CD4-positive, CD25-positive, alpha-beta regulatory T cell (primary cell): ENCODE measurements at regions not wholly inside any gene's neighbourhood (a gene's known extent, or its start where the extent isn't known, plus 50 kb on each side); places are given as distances from the start of the nearest gene placed in this dataset.

Experiments used
- ATAC-seq, 2 donors: fragments of 150-1000 bp; cut with Tn5 transposase; one replicate each; pipeline ENCODE4 v1.10.0; 2021; ENCODE audit warnings: low read depth in 2 of 2, moderate number of reproducible peaks in 2 of 2, moderate library complexity in 1 of 2
- DNase-seq, 3 donors: peaks; one replicate each; pipeline versions ENCODE4 v3.0.0 to v3.0.0-alpha.2; 2012 to 2022; ENCODE audit warnings: mixed read lengths in 1 of 3
- H3K27ac ChIP-seq: one replicate; pipeline ENCODE4 v1.7.0; 2013; ENCODE audit warnings: mild to moderate bottlenecking, low read length; ENCODE audit not compliant: insufficient read depth, poor library complexity, severe bottlenecking
- H3K27me3 ChIP-seq: one replicate; pipeline ENCODE4 v1.7.0; 2013; ENCODE audit warnings: low read length; ENCODE audit not compliant: control insufficient read depth, insufficient read depth
- H3K36me3 ChIP-seq: one replicate; pipeline ENCODE4 v1.7.0; 2013; ENCODE audit warnings: mild to moderate bottlenecking, low read length, moderate library complexity; ENCODE audit not compliant: control insufficient read depth, insufficient read depth
- H3K4me1 ChIP-seq: 2 replicates; pipeline ENCODE4 v1.7.0; 2013; ENCODE audit warnings: mild to moderate bottlenecking, low read length; ENCODE audit not compliant: insufficient read depth, control insufficient read depth, poor library complexity, severe bottlenecking
- H3K4me3 ChIP-seq: one replicate; pipeline ENCODE4 v1.7.0; 2013; ENCODE audit warnings: low read depth, mild to moderate bottlenecking, low read length, moderate library complexity
- H3K9me3 ChIP-seq, 2 experiments: 1 replicate in 1 of 2; 2 replicates in 1 of 2; pipeline ENCODE4 v1.7.0; 2013; ENCODE audit warnings: low read length in 2 of 2, mild to moderate bottlenecking in 1 of 2, moderate library complexity in 1 of 2; ENCODE audit not compliant: control insufficient read depth in 2 of 2
- H3K27ac Mint-ChIP-seq, 3 donors: one replicate each; pipeline ENCODE4 v1.8.0; 2020 to 2022; ENCODE audit warnings: mild to moderate bottlenecking in 3 of 3, mixed read lengths in 3 of 3, moderate library complexity in 2 of 3
- H3K27me3 Mint-ChIP-seq: one replicate; pipeline ENCODE4 v1.8.0; 2022; ENCODE audit warnings: mild to moderate bottlenecking, mixed read lengths
- H3K36me3 Mint-ChIP-seq: one replicate; pipeline ENCODE4 v1.8.0; 2020; ENCODE audit warnings: mixed read lengths
- H3K4me1 Mint-ChIP-seq, 4 donors: one replicate each; pipeline ENCODE4 v1.8.0; 2020 to 2022; ENCODE audit warnings: mixed read lengths in 4 of 4, mild to moderate bottlenecking in 1 of 4
- H3K4me3 Mint-ChIP-seq, 4 donors: one replicate each; pipeline ENCODE4 v1.8.0; 2020 to 2022; ENCODE audit warnings: mild to moderate bottlenecking in 4 of 4, mixed read lengths in 4 of 4, moderate library complexity in 3 of 4
- H3K9me3 Mint-ChIP-seq, 7 donors: one replicate each; pipeline ENCODE4 v1.8.0; 2020 to 2022; ENCODE audit warnings: mixed read lengths in 7 of 7, mild to moderate bottlenecking in 3 of 7, moderate library complexity in 2 of 7

- Mint-ChIP-seq H3K27ac (no peak overlapping the region), H3K4me3 (no peak overlapping the region), H3K27me3 (no peaks in the 10 kb centered on the region), H3K36me3 (no peaks in the 10 kb centered on the region), H3K9me3 (peaks cover 0 to 6% (median 3%) of the 10 kb centered on the region in 7 donors), H3K4me1 (no peaks in the 10 kb centered on the region)
- H3K4me3 ChIP-seq: no peak overlapping the region
- H3K27me3 ChIP-seq: no peaks in the 10 kb centered on the region
- ATAC-seq (no peak), DNase-seq (no peak)
- no peaks in the 10 kb centered on the region for H3K9me3 ChIP-seq
- no peak overlapping the region for H3K27ac ChIP-seq
- H3K36me3 ChIP-seq: no peaks in the 10 kb centered on the region
- H3K4me1 ChIP-seq: no peaks in the 10 kb centered on the region
Observed at GRCh38 chr4:149245333-149245732, 570.3 kb downstream of the IQCM start.

GRCh38 chr4:149238097-149238496 is 577.5 kb downstream of the IQCM start:
- DNase-seq: no peak
- H3K27ac ChIP-seq: no peak overlapping the region
- no peaks in the 10 kb centered on the region for H3K9me3 ChIP-seq
- H3K4me1 Mint-ChIP-seq: no peaks in the 10 kb centered on the region
- H3K27me3 ChIP-seq: no peaks in the 10 kb centered on the region
- H3K36me3 ChIP-seq: no peaks in the 10 kb centered on the region
- no peak overlapping the region for H3K4me3 ChIP-seq
- H3K27me3 Mint-ChIP-seq: no peaks in the 10 kb centered on the region
- no peak overlapping the region for H3K4me3 Mint-ChIP-seq
- H3K4me1 ChIP-seq: no peaks in the 10 kb centered on the region
- no peak for ATAC-seq
- H3K27ac Mint-ChIP-seq: no peak overlapping the region
- no peaks in the 10 kb centered on the region for H3K36me3 Mint-ChIP-seq
- peaks cover 0 to 7% (median 2%) of the 10 kb centered on the region in 7 donors for H3K9me3 Mint-ChIP-seq

- H3K36me3 Mint-ChIP-seq: no peaks in the 10 kb centered on the region
- no peaks in the 10 kb centered on the region for H3K27me3 Mint-ChIP-seq
- Histone ChIP-seq H3K4me1 (no peaks in the 10 kb centered on the region), H3K9me3 (no peaks in the 10 kb centered on the region), H3K27ac (no peak overlapping the region), H3K36me3 (no peaks in the 10 kb centered on the region), H3K27me3 (no peaks in the 10 kb centered on the region), H3K4me3 (no peak overlapping the region)
- no peak overlapping the region for H3K27ac Mint-ChIP-seq
- DNase-seq: no peak
- ATAC-seq: no peak
- H3K9me3 Mint-ChIP-seq: peaks cover 0 to 11% (median 5%) of the 10 kb centered on the region in 7 donors
- H3K4me3 Mint-ChIP-seq: no peak overlapping the region
- no peaks in the 10 kb centered on the region for H3K4me1 Mint-ChIP-seq
Observed at GRCh38 chr4:149234798-149235197, 580.8 kb downstream of the IQCM start.

GRCh38 chr4:149223659-149224058 is 592.0 kb downstream of the IQCM start:
- Mint-ChIP-seq H3K36me3 (no peaks in the 10 kb centered on the region), H3K9me3 (peaks cover 0 to 20% (median 4%) of the 10 kb centered on the region in 7 donors), H3K27ac (no peak overlapping the region), H3K4me1 (no peaks in the 10 kb centered on the region), H3K27me3 (no peaks in the 10 kb centered on the region), H3K4me3 (no peak overlapping the region)
- H3K9me3 ChIP-seq: no peaks in the 10 kb centered on the region
- no peak overlapping the region for H3K27ac ChIP-seq
- no peak for DNase-seq
- no peak for ATAC-seq
- no peak overlapping the region for H3K4me3 ChIP-seq
- H3K4me1 ChIP-seq: no peaks in the 10 kb centered on the region
- no peaks in the 10 kb centered on the region for H3K27me3 ChIP-seq
- H3K36me3 ChIP-seq: no peaks in the 10 kb centered on the region

- Histone ChIP-seq H3K4me3 (no peak overlapping the region), H3K4me1 (no peaks in the 10 kb centered on the region), H3K9me3 (no peaks in the 10 kb centered on the region), H3K27ac (no peak overlapping the region), H3K36me3 (no peaks in the 10 kb centered on the region), H3K27me3 (no peaks in the 10 kb centered on the region)
- H3K4me3 Mint-ChIP-seq: no peak overlapping the region
- H3K36me3 Mint-ChIP-seq: no peaks in the 10 kb centered on the region
- peaks cover 0 to 20% (median 5%) of the 10 kb centered on the region in 7 donors for H3K9me3 Mint-ChIP-seq
- ATAC-seq: no peak
- DNase-seq: no peak
- no peak overlapping the region for H3K27ac Mint-ChIP-seq
- no peaks in the 10 kb centered on the region for H3K27me3 Mint-ChIP-seq
- no peaks in the 10 kb centered on the region for H3K4me1 Mint-ChIP-seq
Observed at GRCh38 chr4:149218672-149219071, 597.0 kb downstream of the IQCM start.

- no peak for ATAC-seq
Observed at GRCh38 chr4:149214301-149214700, 601.3 kb downstream of the IQCM start.

GRCh38 chr4:149211876-149212275 is 603.8 kb downstream of the IQCM start:
- Histone ChIP-seq H3K4me3 (no peak overlapping the region), H3K36me3 (no peaks in the 10 kb centered on the region), H3K4me1 (no peaks in the 10 kb centered on the region), H3K27me3 (no peaks in the 10 kb centered on the region), H3K27ac (no peak overlapping the region), H3K9me3 (no peaks in the 10 kb centered on the region)
- Mint-ChIP-seq H3K4me3 (no peak overlapping the region), H3K27ac (no peak overlapping the region), H3K4me1 (no peaks in the 10 kb centered on the region), H3K9me3 (peaks cover 0 to 5% (median 0%) of the 10 kb centered on the region in 7 donors), H3K27me3 (no peaks in the 10 kb centered on the region), H3K36me3 (no peaks in the 10 kb centered on the region)
- DNase-seq (no peak), ATAC-seq (no peak)

More at GRCh38 chr4:149214301-149214700, 601.3 kb downstream of the IQCM start:
- Mint-ChIP-seq H3K27me3 (no peaks in the 10 kb centered on the region), H3K4me1 (no peaks in the 10 kb centered on the region), H3K9me3 (peaks cover 0 to 8% (median 0%) of the 10 kb centered on the region in 7 donors), H3K4me3 (no peak overlapping the region), H3K36me3 (no peaks in the 10 kb centered on the region), H3K27ac (no peak overlapping the region)
- DNase-seq: no peak
- Histone ChIP-seq H3K27me3 (no peaks in the 10 kb centered on the region), H3K27ac (no peak overlapping the region), H3K36me3 (no peaks in the 10 kb centered on the region), H3K9me3 (no peaks in the 10 kb centered on the region), H3K4me3 (no peak overlapping the region), H3K4me1 (no peaks in the 10 kb centered on the region)

- Histone ChIP-seq H3K27ac (no peak overlapping the region), H3K9me3 (no peaks in the 10 kb centered on the region), H3K4me1 (no peaks in the 10 kb centered on the region), H3K36me3 (no peaks in the 10 kb centered on the region), H3K27me3 (no peaks in the 10 kb centered on the region), H3K4me3 (no peak overlapping the region)
- Mint-ChIP-seq H3K27ac (no peak overlapping the region), H3K4me1 (no peaks in the 10 kb centered on the region), H3K27me3 (no peaks in the 10 kb centered on the region), H3K9me3 (peaks cover 0 to 3% (median 0%) of the 10 kb centered on the region in 7 donors), H3K36me3 (no peaks in the 10 kb centered on the region), H3K4me3 (no peak overlapping the region)
- DNase-seq: no peak
- no peak for ATAC-seq
Observed at GRCh38 chr4:149203256-149204001, 612.2 kb downstream of the IQCM start.
